ENCODE measurements at regions not wholly inside any gene's neighbourhood (a gene's known extent, or its start where the extent isn't known, plus 50 kb on each side); places are given as distances from the start of the nearest gene placed in this dataset.
"Not testable (repeated sequence)": the region's sequence is repeated elsewhere in the genome, so short reads cannot be mapped to it uniquely, and the experiment has no call there.

DNA sequence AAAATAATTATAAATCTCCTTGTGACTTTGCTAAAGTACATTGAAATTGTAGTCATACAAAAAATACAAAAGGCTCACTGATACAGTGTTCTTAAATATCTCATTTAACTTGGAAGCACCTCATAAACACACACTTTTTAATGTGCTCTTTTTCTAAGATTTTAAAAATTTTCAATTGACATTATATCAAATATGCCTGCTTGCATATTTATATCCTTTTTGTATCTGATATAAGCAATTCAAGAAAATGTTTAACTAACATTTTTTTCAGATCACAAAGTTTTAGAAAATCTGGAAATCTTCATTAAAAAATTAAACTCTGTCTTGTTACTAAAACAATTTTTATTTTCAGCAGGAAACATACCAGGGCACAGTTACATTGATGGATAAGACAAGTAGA lies 661.5 kb downstream of the REEP3 start:
- H3K4me3 Mint-ChIP-seq: no peak overlapping the region
- no peaks in the 10 kb centered on the region for H3K27me3 Mint-ChIP-seq
- DNase-seq (no peak), ATAC-seq (replicated peaks) (no peak)
- peaks cover 0 to 7% of the 10 kb centered on the region in 2 donors for H3K9me3 Mint-ChIP-seq
- H3K36me3 Mint-ChIP-seq (ENCODE audit: insufficient read depth): no peaks in the 10 kb centered on the region
- no peaks in the 10 kb centered on the region for H3K4me1 Mint-ChIP-seq (ENCODE audit: low read depth in 2 of 2)
- H3K27ac Mint-ChIP-seq: no peak overlapping the region

DNA sequence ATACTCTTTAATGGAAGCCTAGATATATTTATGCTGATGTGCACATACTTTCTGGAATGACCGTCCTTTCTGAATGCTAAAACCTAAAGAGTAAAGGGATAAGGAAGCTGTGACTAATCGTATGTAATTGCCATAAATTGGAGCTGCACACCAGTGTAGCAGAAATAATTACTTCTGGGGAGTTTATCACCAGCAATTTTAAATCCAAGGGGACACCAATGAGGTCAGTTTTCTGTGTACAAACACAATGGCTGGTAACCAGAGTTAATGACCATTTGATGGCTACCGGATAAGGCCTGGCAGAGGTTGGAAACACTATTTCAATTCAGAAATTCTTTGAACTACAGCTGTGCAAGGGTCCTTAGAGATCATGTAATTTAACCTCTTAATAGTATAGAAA lies 670.1 kb downstream of the REEP3 start:
- Mint-ChIP-seq H3K27me3 (no peaks in the 10 kb centered on the region), H3K9me3 (no peaks in the 10 kb centered on the region), H3K27ac (no peak overlapping the region), H3K4me1 (ENCODE audit: low read depth in 2 of 2) (no peaks in the 10 kb centered on the region), H3K36me3 (ENCODE audit: insufficient read depth) (no peaks in the 10 kb centered on the region), H3K4me3 (no peak overlapping the region)
- DNase-seq: no peak
- ATAC-seq (replicated peaks): no peak

DNA sequence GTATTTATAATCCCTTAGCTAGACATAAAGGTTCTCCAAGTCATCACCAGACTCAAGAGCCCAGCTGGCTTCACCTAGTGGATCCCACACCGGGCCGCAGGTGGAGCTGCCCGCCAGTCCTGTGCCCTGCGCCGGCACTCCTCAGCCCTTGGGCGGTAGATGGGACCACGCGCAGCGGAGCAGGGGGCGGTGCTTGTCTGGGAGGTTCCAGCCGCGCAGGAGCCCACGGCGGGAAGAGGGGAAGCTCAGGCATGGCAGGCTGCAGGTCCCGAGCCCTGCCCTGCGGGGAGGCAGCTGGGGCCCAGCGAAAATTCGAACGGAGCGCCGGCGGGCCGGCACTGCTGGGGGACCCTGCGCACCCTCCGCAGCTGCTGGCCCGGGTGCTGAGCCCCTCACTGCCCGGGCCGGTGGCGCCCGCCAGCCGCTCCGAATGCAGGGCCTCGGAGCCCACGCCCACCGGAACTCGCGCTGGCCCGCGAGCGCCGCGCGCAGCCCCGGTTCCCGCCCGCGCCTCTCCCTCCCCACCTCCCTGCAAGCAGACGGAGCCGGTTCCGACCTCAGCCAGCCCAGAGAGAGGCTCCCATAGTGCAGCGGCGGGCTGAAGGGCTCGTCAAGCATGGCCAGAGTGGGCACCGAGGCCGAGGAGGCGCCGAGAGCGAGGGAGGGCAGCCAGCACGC lies 675.6 kb downstream of the REEP3 start:
- H3K4me1 Mint-ChIP-seq (ENCODE audit: low read depth in 2 of 2): no peaks in the 10 kb centered on the region
- no peak overlapping the region for H3K4me3 Mint-ChIP-seq
- peaks cover under 1 to 9% of the 10 kb centered on the region in 2 donors for H3K9me3 Mint-ChIP-seq
- no peaks in the 10 kb centered on the region for H3K36me3 Mint-ChIP-seq (ENCODE audit: insufficient read depth)
- no peaks in the 10 kb centered on the region for H3K27me3 Mint-ChIP-seq
- DNase-seq (no peak), ATAC-seq (replicated peaks) (no peak)
- H3K27ac Mint-ChIP-seq: no peak overlapping the region

DNA sequence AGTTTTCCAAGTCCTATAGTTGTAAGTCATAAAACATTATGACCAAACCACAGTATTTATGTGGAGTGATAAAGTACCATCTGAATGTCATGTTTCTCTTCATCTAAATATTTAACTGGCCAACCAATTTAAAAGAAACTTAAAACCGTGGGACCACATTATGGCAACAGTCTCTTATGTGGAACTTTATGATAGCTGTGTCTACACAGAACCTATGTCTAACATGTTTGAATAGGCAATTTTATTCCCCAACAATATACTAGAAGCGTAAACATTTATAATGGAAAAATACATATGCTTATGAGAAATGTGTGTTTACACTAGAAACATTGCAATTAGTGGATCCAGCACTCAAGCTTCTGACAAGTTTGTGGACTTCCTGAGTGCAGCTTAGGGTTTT lies 680.7 kb downstream of the REEP3 start:
- Mint-ChIP-seq H3K4me3 (no peak overlapping the region), H3K36me3 (ENCODE audit: insufficient read depth) (no peaks in the 10 kb centered on the region), H3K9me3 (peaks cover 9 to 14% of the 10 kb centered on the region in 2 donors), H3K27me3 (no peaks in the 10 kb centered on the region), H3K4me1 (ENCODE audit: low read depth in 2 of 2) (no peaks in the 10 kb centered on the region), H3K27ac (no peak overlapping the region)
- DNase-seq: no peak
- ATAC-seq (replicated peaks): no peak

DNA sequence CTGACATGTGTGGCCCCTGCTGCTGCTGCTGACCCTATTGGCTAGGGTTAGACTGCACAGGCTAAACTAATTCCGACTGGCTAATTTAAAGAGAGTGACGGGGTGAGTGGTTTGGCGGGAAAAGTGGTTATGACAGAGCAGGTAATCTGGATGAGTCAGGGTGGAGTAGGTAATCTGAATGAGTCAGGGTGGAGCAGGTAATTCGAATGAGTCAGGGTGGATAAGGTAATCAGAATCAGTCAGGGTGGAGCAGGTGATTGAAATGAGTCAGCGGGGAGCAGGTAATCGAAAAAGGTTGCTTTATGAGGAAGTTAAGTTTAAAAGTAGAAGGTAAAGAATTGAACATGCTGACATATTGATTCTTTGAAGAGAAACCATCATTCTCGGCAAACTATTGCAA lies 683.3 kb downstream of the REEP3 start:
- not testable (repeated sequence) for H3K27ac Mint-ChIP-seq; ATAC-seq (replicated peaks); H3K9me3 Mint-ChIP-seq; H3K4me3 Mint-ChIP-seq; H3K27me3 Mint-ChIP-seq; DNase-seq; H3K36me3 Mint-ChIP-seq (ENCODE audit: insufficient read depth); H3K4me1 Mint-ChIP-seq (ENCODE audit: low read depth in 2 of 2)

DNA sequence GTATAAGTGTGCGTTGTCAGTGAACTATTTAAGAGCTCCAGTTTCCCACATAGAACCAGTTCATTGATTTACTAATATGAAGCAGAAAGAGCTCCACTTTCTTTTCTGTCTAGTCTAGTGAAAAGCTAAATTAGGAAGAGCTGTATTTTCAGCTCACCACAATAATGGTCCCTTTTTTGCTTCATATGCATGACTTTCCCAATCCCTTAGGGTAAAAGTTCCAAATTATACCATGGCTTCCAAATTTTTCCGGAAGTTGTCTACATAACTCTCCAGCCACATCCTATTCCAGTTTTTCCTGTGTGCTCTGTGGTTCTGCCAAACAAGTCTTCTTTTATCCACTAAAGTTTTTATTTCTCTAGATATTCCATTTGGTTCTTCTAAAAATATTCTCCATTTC lies 685.2 kb downstream of the REEP3 start:
- H3K36me3 Mint-ChIP-seq (ENCODE audit: insufficient read depth): no peaks in the 10 kb centered on the region

DNA sequence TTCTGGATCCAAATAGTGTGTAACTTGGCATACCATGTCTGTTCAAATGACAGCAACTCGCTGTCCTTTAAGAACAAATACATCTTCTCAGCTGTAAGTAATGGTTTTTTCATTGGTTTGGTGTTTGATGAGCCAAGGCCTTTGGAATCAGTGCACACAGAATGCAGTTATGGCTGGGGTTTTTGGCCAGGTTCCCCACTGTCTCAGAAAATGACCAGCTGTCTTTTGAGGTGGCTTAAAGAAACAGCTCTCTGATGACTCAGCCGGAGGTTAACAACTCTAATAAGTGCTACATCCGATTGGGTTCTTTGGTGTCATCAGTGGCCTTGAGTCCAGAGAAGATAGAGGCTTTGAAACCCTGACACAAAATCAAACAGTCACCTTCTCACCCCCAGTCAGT lies 688.4 kb downstream of the REEP3 start:
- peaks cover 6 to 7% of the 10 kb centered on the region in 2 donors for H3K9me3 Mint-ChIP-seq
- ATAC-seq (replicated peaks) (no peak), DNase-seq (no peak)
- no peaks in the 10 kb centered on the region for H3K36me3 Mint-ChIP-seq (ENCODE audit: insufficient read depth)
- no peak overlapping the region for H3K27ac Mint-ChIP-seq
- no peak overlapping the region for H3K4me3 Mint-ChIP-seq
- no peaks in the 10 kb centered on the region for H3K4me1 Mint-ChIP-seq (ENCODE audit: low read depth in 2 of 2)
- no peaks in the 10 kb centered on the region for H3K27me3 Mint-ChIP-seq

More for the DNA sequence above, 685.2 kb downstream of the REEP3 start:
- Mint-ChIP-seq H3K27ac (no peak overlapping the region), H3K4me3 (no peak overlapping the region), H3K27me3 (no peaks in the 10 kb centered on the region), H3K4me1 (ENCODE audit: low read depth in 2 of 2) (no peaks in the 10 kb centered on the region), H3K9me3 (peaks cover 7 to 11% of the 10 kb centered on the region in 2 donors)
- DNase-seq (no peak), ATAC-seq (replicated peaks) (no peak)

DNA sequence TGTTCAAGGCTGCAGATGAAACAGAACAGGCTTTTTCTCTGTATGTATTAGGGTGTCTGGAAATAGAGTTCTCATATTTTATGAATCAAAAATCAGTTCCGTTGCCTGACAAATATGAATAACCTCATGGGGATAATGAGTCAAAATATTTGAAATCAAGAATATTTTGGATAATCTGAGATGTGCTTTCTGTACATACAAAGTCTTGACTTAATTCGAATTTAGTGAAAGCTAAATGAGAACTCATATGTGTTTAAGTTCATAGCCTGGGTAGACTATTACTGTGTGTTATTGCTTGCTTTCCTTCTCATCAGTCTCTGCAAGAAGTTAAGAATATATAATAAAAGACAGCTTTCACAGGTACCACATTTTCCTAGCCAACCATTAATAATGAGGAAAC lies 689.0 kb downstream of the REEP3 start:
- no peak for ATAC-seq (replicated peaks)
- DNase-seq: no peak
- H3K4me3 Mint-ChIP-seq: no peak overlapping the region

DNA sequence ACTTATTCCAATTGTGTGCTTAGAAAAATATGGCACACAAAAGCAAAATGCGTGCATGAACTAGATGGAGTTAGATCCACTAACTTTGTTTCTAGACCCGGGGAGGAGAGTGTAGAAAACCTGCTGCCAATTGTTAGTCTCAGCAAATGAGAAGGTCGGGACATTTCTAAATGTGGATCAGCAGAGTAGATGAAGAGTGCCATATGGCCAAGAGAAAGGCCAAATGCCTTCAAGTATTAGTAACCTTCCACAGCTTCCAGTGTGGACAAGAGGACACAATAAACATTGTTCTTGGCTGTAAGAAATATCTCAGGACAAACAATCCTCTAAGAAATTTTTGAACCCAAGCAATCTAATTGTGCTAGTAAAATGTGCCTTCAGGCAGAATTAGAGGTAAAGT lies 690.3 kb downstream of the REEP3 start:
- H3K27me3 Mint-ChIP-seq: no peaks in the 10 kb centered on the region
- H3K9me3 Mint-ChIP-seq: peaks cover 7% of the 10 kb centered on the region in 2 donors
- no peak overlapping the region for H3K4me3 Mint-ChIP-seq
- no peaks in the 10 kb centered on the region for H3K36me3 Mint-ChIP-seq (ENCODE audit: insufficient read depth)
- no peak overlapping the region for H3K27ac Mint-ChIP-seq
- H3K4me1 Mint-ChIP-seq (ENCODE audit: low read depth in 2 of 2): no peaks in the 10 kb centered on the region
- DNase-seq (no peak), ATAC-seq (replicated peaks) (no peak)

More for the DNA sequence above, 689.0 kb downstream of the REEP3 start:
- no peaks in the 10 kb centered on the region for H3K36me3 Mint-ChIP-seq (ENCODE audit: insufficient read depth)
- no peaks in the 10 kb centered on the region for H3K27me3 Mint-ChIP-seq
- H3K4me1 Mint-ChIP-seq (ENCODE audit: low read depth in 2 of 2): no peaks in the 10 kb centered on the region
- no peak overlapping the region for H3K27ac Mint-ChIP-seq
- H3K9me3 Mint-ChIP-seq: peaks cover 5 to 7% of the 10 kb centered on the region in 2 donors

DNA sequence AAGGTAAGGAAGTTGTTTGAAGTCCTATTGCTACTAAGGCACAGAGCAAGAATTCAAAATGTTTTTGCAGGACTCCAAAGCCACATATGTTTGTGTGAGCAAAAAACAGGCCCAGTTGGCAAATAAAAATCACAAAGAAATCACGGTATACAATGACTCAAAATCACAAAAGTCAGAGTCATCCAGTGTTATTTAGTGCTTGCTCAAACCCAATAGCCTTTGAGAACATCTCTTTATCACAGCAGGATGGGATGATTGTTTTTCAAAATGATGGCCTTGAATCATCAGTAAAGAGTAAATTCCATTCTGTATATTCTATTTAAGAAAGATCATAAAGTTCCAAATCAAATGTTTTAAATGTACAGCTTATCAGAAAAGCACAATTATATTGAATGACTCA lies 693.9 kb downstream of the REEP3 start:
- H3K27ac Mint-ChIP-seq: no peak overlapping the region
- no peaks in the 10 kb centered on the region for H3K27me3 Mint-ChIP-seq
- no peaks in the 10 kb centered on the region for H3K36me3 Mint-ChIP-seq (ENCODE audit: insufficient read depth)
- ATAC-seq (replicated peaks): no peak
- H3K4me1 Mint-ChIP-seq (ENCODE audit: low read depth in 2 of 2): no peaks in the 10 kb centered on the region
- H3K4me3 Mint-ChIP-seq: no peak overlapping the region
- no peak for DNase-seq
- peaks cover 0 to 5% of the 10 kb centered on the region in 2 donors for H3K9me3 Mint-ChIP-seq

DNA sequence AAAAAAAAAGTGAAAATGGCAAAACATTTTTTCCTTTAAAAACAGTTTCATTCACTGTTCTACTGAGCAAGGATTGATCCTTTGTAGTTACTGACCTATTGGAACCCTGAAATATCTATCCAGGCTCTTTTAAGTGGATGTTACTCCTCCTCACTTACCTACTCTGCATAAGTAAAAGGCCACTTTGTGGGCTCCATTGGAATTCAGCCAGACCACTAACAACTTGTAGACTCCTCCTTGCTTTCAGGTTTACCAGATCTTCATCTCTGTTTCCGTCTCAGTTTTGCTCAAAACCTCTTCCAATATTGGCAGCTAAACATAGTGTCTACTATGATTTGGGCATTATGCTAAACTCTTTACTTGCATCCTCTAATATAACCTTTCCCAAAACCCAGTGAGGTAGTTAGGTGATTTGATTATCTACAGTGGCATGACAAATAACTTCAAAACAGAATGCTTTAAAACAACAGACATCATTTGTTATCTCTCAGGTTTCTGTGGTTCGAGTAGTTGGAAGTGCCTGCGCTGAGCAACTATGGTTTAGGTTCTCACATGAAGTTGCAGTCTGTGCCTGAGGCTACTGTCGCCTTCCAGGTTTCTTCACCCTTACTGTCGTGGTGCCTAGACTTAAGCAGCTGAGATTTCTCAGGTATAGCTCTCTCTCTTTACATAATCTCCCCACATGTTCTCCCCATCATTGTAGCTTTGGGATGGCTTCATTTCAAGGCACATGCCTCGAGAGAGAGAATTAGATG lies 698.2 kb downstream of the REEP3 start:
- Mint-ChIP-seq H3K4me1 (ENCODE audit: low read depth in 2 of 2) (no peaks in the 10 kb centered on the region), H3K27ac (no peak overlapping the region), H3K4me3 (no peak overlapping the region), H3K27me3 (no peaks in the 10 kb centered on the region), H3K36me3 (ENCODE audit: insufficient read depth) (no peaks in the 10 kb centered on the region), H3K9me3 (peaks cover 8 to 14% of the 10 kb centered on the region in 2 donors)
- DNase-seq (no peak), ATAC-seq (replicated peaks) (no peak)

DNA sequence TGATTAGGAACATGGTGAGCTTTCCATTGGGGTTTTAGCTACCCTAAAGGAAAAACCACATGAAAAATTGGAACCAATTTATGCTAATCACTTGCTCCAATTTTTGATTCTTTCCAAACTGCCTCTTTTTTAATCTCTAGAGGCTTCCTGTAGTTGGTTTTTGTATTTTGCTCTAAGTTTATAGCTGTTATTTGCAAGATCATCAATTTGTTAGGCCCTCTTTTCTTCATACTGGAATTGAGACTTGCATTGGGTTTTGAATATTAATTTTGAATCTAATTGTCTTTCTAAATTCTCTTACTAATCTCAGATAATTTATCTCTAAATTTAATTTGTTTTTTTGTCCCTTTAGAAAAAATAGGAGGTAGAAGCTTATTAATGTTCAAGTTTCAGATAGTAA lies 713.3 kb downstream of the REEP3 start:
- no peaks in the 10 kb centered on the region for H3K4me1 Mint-ChIP-seq (ENCODE audit: low read depth in 2 of 2)
- H3K27me3 Mint-ChIP-seq: no peaks in the 10 kb centered on the region

DNA sequence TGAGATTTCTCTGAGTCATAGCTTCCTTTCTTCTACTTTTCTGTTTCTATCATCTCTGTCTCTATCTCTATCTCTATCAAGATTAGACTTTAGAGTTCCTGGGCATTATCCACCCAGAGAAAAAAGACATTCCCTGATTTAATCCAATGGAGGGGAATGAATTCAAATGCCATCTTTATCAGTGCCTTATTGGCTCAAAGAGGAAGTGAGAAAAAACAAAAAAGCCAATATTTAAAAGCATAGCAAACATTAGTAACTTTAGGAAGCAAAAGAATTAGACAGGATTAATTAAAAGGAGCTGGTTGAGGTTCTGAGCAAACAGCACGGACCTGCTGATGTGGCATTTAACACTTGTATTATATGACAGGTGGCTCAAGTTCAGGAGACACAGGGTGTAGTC lies 736.5 kb downstream of the REEP3 start:
- no peak for DNase-seq
- H3K27me3 Mint-ChIP-seq: no peaks in the 10 kb centered on the region

More for the DNA sequence above, 713.3 kb downstream of the REEP3 start:
- H3K27ac Mint-ChIP-seq: no peak overlapping the region
- no peak overlapping the region for H3K4me3 Mint-ChIP-seq
- peaks cover 6 to 25% of the 10 kb centered on the region in 2 donors for H3K9me3 Mint-ChIP-seq
- no peaks in the 10 kb centered on the region for H3K36me3 Mint-ChIP-seq (ENCODE audit: insufficient read depth)
- no peak for ATAC-seq (replicated peaks)
- no peak for DNase-seq

DNA sequence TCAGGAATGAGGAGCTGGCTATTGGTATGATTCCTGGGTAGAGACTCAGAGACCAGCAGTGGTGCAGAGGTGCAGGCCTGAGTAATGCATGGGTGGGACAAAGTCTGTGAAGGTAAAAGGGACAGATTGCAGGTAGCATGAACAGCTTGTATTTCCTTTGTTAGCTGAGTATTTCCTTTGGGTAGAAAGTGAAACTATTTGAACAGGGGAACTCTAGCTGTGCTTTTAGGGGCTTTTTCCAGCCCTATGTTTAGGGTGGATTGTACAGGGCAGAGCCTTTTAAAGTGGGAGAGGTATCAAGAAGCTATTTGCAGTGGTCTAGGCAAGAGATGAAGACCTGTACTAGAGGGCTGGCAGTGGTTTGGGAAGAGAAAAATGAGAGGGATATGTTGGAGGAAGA lies 739.9 kb downstream of the REEP3 start:
- Mint-ChIP-seq H3K27me3 (no peaks in the 10 kb centered on the region), H3K4me3 (no peak overlapping the region), H3K9me3 (peaks cover 3 to 13% of the 10 kb centered on the region in 2 donors), H3K36me3 (ENCODE audit: insufficient read depth) (no peaks in the 10 kb centered on the region), H3K27ac (no peak overlapping the region), H3K4me1 (ENCODE audit: low read depth in 2 of 2) (no peaks in the 10 kb centered on the region)
- no peak for DNase-seq
- no peak for ATAC-seq (replicated peaks)

More for the DNA sequence above, 736.5 kb downstream of the REEP3 start:
- no peak for ATAC-seq (replicated peaks)
- Mint-ChIP-seq H3K27ac (no peak overlapping the region), H3K4me1 (ENCODE audit: low read depth in 2 of 2) (no peaks in the 10 kb centered on the region), H3K36me3 (ENCODE audit: insufficient read depth) (no peaks in the 10 kb centered on the region), H3K9me3 (peaks cover 4 to 19% of the 10 kb centered on the region in 2 donors), H3K4me3 (no peak overlapping the region)

All from effector memory CD8-positive, alpha-beta T cell (primary cell).